Activated T-cell treated with anti-CD3 and anti-CD28 coated beads, Interleukin-2, amount 50 U/mL, for 4 hours (primary cell): ENCODE measurements at regions not wholly inside any gene's neighbourhood (a gene's known extent, or its start where the extent isn't known, plus 50 kb on each side); places are given as distances from the start of the nearest gene placed in this dataset.
"Not testable (repeated sequence)": the region's sequence is repeated elsewhere in the genome, so short reads cannot be mapped to it uniquely, and the experiment has no call there.

ENCODE experiments used
- ATAC-seq, 2 donors: fragments of 200-7000 bp; cut with Tn5 transposase; one replicate each; pipeline ENCODE4 v1.10.0; 2021
- DNase-seq: peaks from one replicate; pipeline ENCODE4 v3.0.0-alpha.2; 2020
- H3K27me3 Mint-ChIP-seq: one replicate; pipeline ENCODE4 v1.8.0; 2021; ENCODE audit warnings: low read depth, mixed read lengths
- H3K36me3 Mint-ChIP-seq: one replicate; pipeline ENCODE4 v1.8.0; 2022; ENCODE audit warnings: mixed read lengths; ENCODE audit not compliant: insufficient read depth
- H3K4me1 Mint-ChIP-seq: one replicate; pipeline ENCODE4 v1.8.0; 2021; ENCODE audit warnings: low read depth, mixed read lengths
- H3K4me3 Mint-ChIP-seq: one replicate; pipeline ENCODE4 v1.8.0; 2021; ENCODE audit warnings: mild to moderate bottlenecking, moderate library complexity, mixed read lengths
- H3K9me3 Mint-ChIP-seq: one replicate; pipeline ENCODE4 v1.8.0; 2021; ENCODE audit warnings: mixed read lengths

- Mint-ChIP-seq H3K27me3 (peaks cover 11% of the 10 kb centered on the region), H3K36me3 (no peaks in the 10 kb centered on the region)
- no peak for ATAC-seq
Measured at GRCh38 chr18:14978191-14978590, 230.2 kb downstream of the ANKRD30B start.

GRCh38 chr18:14978962-14979535 lies 231.1 kb downstream of the ANKRD30B start:
- no peaks in the 10 kb centered on the region for H3K36me3 Mint-ChIP-seq
- no peak overlapping the region for H3K4me3 Mint-ChIP-seq
- DNase-seq: no peak
- ATAC-seq: no peak
- peaks cover 11% of the 10 kb centered on the region for H3K27me3 Mint-ChIP-seq
- H3K4me1 Mint-ChIP-seq: no peaks in the 10 kb centered on the region
- H3K9me3 Mint-ChIP-seq: no peaks in the 10 kb centered on the region

More at GRCh38 chr18:14978191-14978590, 230.2 kb downstream of the ANKRD30B start:
- Mint-ChIP-seq H3K4me3 (no peak overlapping the region), H3K4me1 (no peaks in the 10 kb centered on the region), H3K9me3 (no peaks in the 10 kb centered on the region)
- DNase-seq: no peak

- ATAC-seq (no peak), DNase-seq (no peak)
- Mint-ChIP-seq H3K27me3 (peaks cover 11% of the 10 kb centered on the region), H3K4me3 (no peak overlapping the region), H3K4me1 (no peaks in the 10 kb centered on the region), H3K9me3 (no peaks in the 10 kb centered on the region), H3K36me3 (no peaks in the 10 kb centered on the region)
Measured at GRCh38 chr18:14979875-14980274, 231.9 kb downstream of the ANKRD30B start.

GRCh38 chr18:14984531-14984930 lies 236.6 kb downstream of the ANKRD30B start:
- not testable (repeated sequence) for H3K4me1 Mint-ChIP-seq, H3K4me3 Mint-ChIP-seq

GRCh38 chr18:14985291-14986013 lies 237.5 kb downstream of the ANKRD30B start:
- not testable (repeated sequence) for H3K27me3 Mint-ChIP-seq

More at GRCh38 chr18:14984531-14984930, 236.6 kb downstream of the ANKRD30B start:
- not testable (repeated sequence) for DNase-seq, H3K9me3 Mint-ChIP-seq, H3K27me3 Mint-ChIP-seq, ATAC-seq, H3K36me3 Mint-ChIP-seq

GRCh38 chr18:14987377-14987776 lies 239.4 kb downstream of the ANKRD30B start:
- H3K4me3 Mint-ChIP-seq, H3K36me3 Mint-ChIP-seq, H3K9me3 Mint-ChIP-seq, ATAC-seq, DNase-seq, H3K4me1 Mint-ChIP-seq, H3K27me3 Mint-ChIP-seq: not testable (repeated sequence)

More at GRCh38 chr18:14985291-14986013, 237.5 kb downstream of the ANKRD30B start:
- H3K9me3 Mint-ChIP-seq, ATAC-seq, H3K4me1 Mint-ChIP-seq, DNase-seq, H3K4me3 Mint-ChIP-seq, H3K36me3 Mint-ChIP-seq: not testable (repeated sequence)

GRCh38 chr18:14987960-14988710 lies 240.2 kb downstream of the ANKRD30B start:
- H3K4me3 Mint-ChIP-seq, H3K9me3 Mint-ChIP-seq, ATAC-seq, H3K27me3 Mint-ChIP-seq, H3K36me3 Mint-ChIP-seq, H3K4me1 Mint-ChIP-seq, DNase-seq: not testable (repeated sequence)

GRCh38 chr18:14989569-14989968 lies 241.6 kb downstream of the ANKRD30B start:
- H3K27me3 Mint-ChIP-seq, H3K36me3 Mint-ChIP-seq, DNase-seq, H3K4me1 Mint-ChIP-seq, H3K9me3 Mint-ChIP-seq, H3K4me3 Mint-ChIP-seq, ATAC-seq: not testable (repeated sequence)

- not testable (repeated sequence) for H3K4me1 Mint-ChIP-seq, H3K27me3 Mint-ChIP-seq, H3K36me3 Mint-ChIP-seq, DNase-seq, H3K9me3 Mint-ChIP-seq, H3K4me3 Mint-ChIP-seq, ATAC-seq
Measured at GRCh38 chr18:14991934-14992445, 244.0 kb downstream of the ANKRD30B start.

GRCh38 chr18:14992758-14993157 lies 244.8 kb downstream of the ANKRD30B start:
- not testable (repeated sequence) for H3K4me3 Mint-ChIP-seq, DNase-seq, H3K27me3 Mint-ChIP-seq, H3K4me1 Mint-ChIP-seq, H3K36me3 Mint-ChIP-seq, ATAC-seq, H3K9me3 Mint-ChIP-seq

GRCh38 chr18:14995023-14995422 lies 247.1 kb downstream of the ANKRD30B start:
- H3K27me3 Mint-ChIP-seq, H3K36me3 Mint-ChIP-seq, DNase-seq, H3K9me3 Mint-ChIP-seq, H3K4me3 Mint-ChIP-seq, H3K4me1 Mint-ChIP-seq: not testable (repeated sequence)
- ATAC-seq: peak in 1 of 2 donors; percentile 58

- ATAC-seq (no peak), DNase-seq (no peak)
- Mint-ChIP-seq H3K9me3 (no peaks in the 10 kb centered on the region), H3K4me1 (no peaks in the 10 kb centered on the region), H3K4me3 (no peak overlapping the region), H3K36me3 (no peaks in the 10 kb centered on the region), H3K27me3 (no peaks in the 10 kb centered on the region)
Measured at GRCh38 chr18:14997357-14997756, 249.4 kb downstream of the ANKRD30B start.

- not testable (repeated sequence) for DNase-seq, H3K36me3 Mint-ChIP-seq, H3K4me1 Mint-ChIP-seq, ATAC-seq, H3K4me3 Mint-ChIP-seq, H3K27me3 Mint-ChIP-seq, H3K9me3 Mint-ChIP-seq
Measured at GRCh38 chr18:14997899-14998298, 249.9 kb downstream of the ANKRD30B start.

GRCh38 chr18:14998360-14999042 lies 250.5 kb downstream of the ANKRD30B start:
- DNase-seq, H3K4me3 Mint-ChIP-seq, H3K36me3 Mint-ChIP-seq, H3K4me1 Mint-ChIP-seq, H3K27me3 Mint-ChIP-seq, ATAC-seq, H3K9me3 Mint-ChIP-seq: not testable (repeated sequence)
